ENCODE measurements at regions not wholly inside any gene's neighbourhood (a gene's known extent, or its start where the extent isn't known, plus 50 kb on each side); places are given as distances from the start of the nearest gene placed in this dataset.

- no peak for TF ChIP-seq CTCF (IDR thresholded peaks at IDR 0.05)
- Histone ChIP-seq H3K9me3 (no peaks in the 10 kb centered on the region), H3K27ac (no peak overlapping the region), H3K4me3 (no peak overlapping the region), H3K36me3 (no peaks in the 10 kb centered on the region), H3K27me3 (ENCODE audit: low read depth) (no peaks in the 10 kb centered on the region), H3K4me1 (no peaks in the 10 kb centered on the region)
- ATAC-seq (no peak), DNase-seq (no peak)
- intact Hi-C loops (cut with DNase I) = no loop called here
Measured at GRCh38 chr5:28523416-28523815, 1485.0 kb upstream of the CDH9 start.

- no peaks in the 10 kb centered on the region for H3K36me3 ChIP-seq
- no peaks in the 10 kb centered on the region for H3K9me3 ChIP-seq
- no peaks in the 10 kb centered on the region for H3K27me3 ChIP-seq (ENCODE audit: low read depth)
- H3K27ac ChIP-seq = no peak overlapping the region
- no peak for TF ChIP-seq CTCF (IDR thresholded peaks at IDR 0.05)
- no peaks in the 10 kb centered on the region for H3K4me1 ChIP-seq
- intact Hi-C loops (cut with DNase I) = no loop called here
- no peak for DNase-seq
- no peak overlapping the region for H3K4me3 ChIP-seq
- ATAC-seq = no peak
Measured at GRCh38 chr5:28517691-28518090, 1479.3 kb upstream of the CDH9 start.

- no peak for TF ChIP-seq CTCF (IDR thresholded peaks at IDR 0.05)
- no peak for DNase-seq
- intact Hi-C loops (cut with DNase I) = no loop called here
- no peaks in the 10 kb centered on the region for H3K36me3 ChIP-seq
- no peaks in the 10 kb centered on the region for H3K9me3 ChIP-seq
- H3K4me1 ChIP-seq = no peaks in the 10 kb centered on the region
- H3K27me3 ChIP-seq (ENCODE audit: low read depth) = no peaks in the 10 kb centered on the region
- ATAC-seq = no peak
- H3K4me3 ChIP-seq = no peak overlapping the region
- no peak overlapping the region for H3K27ac ChIP-seq
Measured at GRCh38 chr5:28516722-28517121, 1478.3 kb upstream of the CDH9 start.

- Histone ChIP-seq H3K27ac (no peak overlapping the region), H3K9me3 (no peaks in the 10 kb centered on the region), H3K36me3 (no peaks in the 10 kb centered on the region), H3K4me3 (no peak overlapping the region), H3K27me3 (ENCODE audit: low read depth) (no peaks in the 10 kb centered on the region), H3K4me1 (no peaks in the 10 kb centered on the region)
- DNase-seq (no peak), ATAC-seq (no peak)
- TF ChIP-seq CTCF (IDR thresholded peaks at IDR 0.05) = no peak
- intact Hi-C loops (cut with DNase I) = no loop called here
Measured at GRCh38 chr5:28512648-28513047, 1474.3 kb upstream of the CDH9 start.

- intact Hi-C loops (cut with DNase I) = no loop called here
- no peaks in the 10 kb centered on the region for H3K36me3 ChIP-seq
- no peak overlapping the region for H3K4me3 ChIP-seq
- no peaks in the 10 kb centered on the region for H3K9me3 ChIP-seq
- H3K27me3 ChIP-seq (ENCODE audit: low read depth) = no peaks in the 10 kb centered on the region
- no peak for TF ChIP-seq CTCF (IDR thresholded peaks at IDR 0.05)
- H3K27ac ChIP-seq = no peak overlapping the region
- ATAC-seq = no peak
- DNase-seq = no peak
- H3K4me1 ChIP-seq = no peaks in the 10 kb centered on the region
Measured at GRCh38 chr5:28505121-28505520, 1466.7 kb upstream of the CDH9 start.

- intact Hi-C loops (cut with DNase I) = no loop called here
- Histone ChIP-seq H3K27me3 (ENCODE audit: low read depth) (no peaks in the 10 kb centered on the region), H3K9me3 (no peaks in the 10 kb centered on the region), H3K4me3 (no peak overlapping the region), H3K36me3 (no peaks in the 10 kb centered on the region), H3K4me1 (no peaks in the 10 kb centered on the region), H3K27ac (no peak overlapping the region)
- no peak for TF ChIP-seq CTCF (IDR thresholded peaks at IDR 0.05)
- no peak for ATAC-seq
- DNase-seq = no peak
Measured at GRCh38 chr5:28500511-28500910, 1462.1 kb upstream of the CDH9 start.
